LoVo (cell line): ENCODE measurements at regions not wholly inside any gene's neighbourhood (a gene's known extent, or its start where the extent isn't known, plus 50 kb on each side); places are given as distances from the start of the nearest gene placed in this dataset.
"Not testable (repeated sequence)": the region's sequence is repeated elsewhere in the genome, so short reads cannot be mapped to it uniquely, and the experiment has no call there.

Experiments used
- DNase-seq: peaks from one replicate; pipeline ENCODE4 v3.0.0-alpha.2; 2016; ENCODE audit warnings: low spot score

DNA sequence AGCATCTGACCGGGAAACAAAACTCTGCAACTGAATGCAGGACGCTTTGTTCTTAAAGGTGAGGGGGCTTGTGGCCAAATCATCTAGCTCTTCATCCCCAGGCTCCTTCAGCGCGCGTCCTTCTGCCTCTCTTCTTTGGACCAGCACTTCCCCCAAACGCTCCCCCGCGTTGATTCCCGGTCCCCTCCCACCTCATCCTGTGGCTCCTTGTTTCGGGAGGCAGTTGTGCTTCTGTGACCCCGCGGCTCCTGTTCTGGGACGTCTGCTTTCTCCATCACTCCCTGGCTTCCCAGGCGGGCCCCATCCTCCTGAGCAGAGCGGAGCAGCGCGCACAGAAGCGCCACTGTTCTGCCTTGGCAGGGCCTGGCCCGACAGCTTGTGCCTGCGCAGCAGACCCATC, 109.7 kb upstream of the ZNG1E start:
- DNase-seq: not testable (repeated sequence)

DNA sequence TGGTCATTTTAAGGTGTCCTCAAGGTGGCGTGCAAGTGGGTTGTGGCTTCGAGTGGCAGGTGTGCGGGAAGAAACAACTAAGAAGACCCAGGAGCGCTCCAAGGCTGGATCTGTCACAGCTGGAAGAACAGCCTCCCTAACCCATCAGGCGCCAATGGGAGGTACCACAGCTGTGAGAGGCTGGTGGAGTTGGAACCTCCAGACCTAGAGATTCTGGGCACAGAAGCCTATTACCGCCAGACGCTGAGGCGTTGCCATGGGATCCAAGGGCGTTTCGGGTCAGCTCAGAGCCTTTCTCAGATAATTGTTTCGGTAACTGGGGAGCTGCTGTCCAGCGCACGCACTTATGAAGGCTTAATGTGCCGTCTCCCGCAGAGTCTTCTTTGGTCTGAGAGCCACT, 156.7 kb upstream of the ZNG1E start:
- DNase-seq: not testable (repeated sequence)

- not testable (repeated sequence) for DNase-seq
Measured at GRCh38 chr9:65514465-65514864, 161.3 kb upstream of the ZNG1E start.

- not testable (repeated sequence) for DNase-seq
Measured at GRCh38 chr9:65507897-65508296, 167.8 kb upstream of the ZNG1E start.

DNA sequence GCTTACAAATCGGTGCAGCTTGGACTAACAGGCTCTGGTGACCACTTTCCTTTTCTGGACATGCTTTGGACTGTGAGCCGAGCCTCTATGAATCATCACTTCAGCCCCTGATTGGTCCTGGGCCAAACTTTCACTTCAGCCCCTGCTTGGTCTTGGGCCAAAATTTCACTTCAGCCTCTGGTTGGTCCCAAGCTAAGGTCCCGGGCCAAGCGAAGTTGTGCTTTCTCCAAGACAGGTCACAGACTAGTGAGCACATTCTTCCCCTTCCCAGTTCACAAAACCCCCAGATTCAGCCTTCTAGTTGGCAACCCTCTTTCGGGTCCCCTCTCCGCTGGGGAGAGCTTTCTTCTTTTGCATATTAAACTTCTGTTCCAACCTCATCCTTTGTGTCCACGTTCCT, 171.0 kb upstream of the ZNG1E start:
- DNase-seq: not testable (repeated sequence)

GRCh38 chr9:65503696-65504095, 172.0 kb upstream of the ZNG1E start:
- not testable (repeated sequence) for DNase-seq

DNA sequence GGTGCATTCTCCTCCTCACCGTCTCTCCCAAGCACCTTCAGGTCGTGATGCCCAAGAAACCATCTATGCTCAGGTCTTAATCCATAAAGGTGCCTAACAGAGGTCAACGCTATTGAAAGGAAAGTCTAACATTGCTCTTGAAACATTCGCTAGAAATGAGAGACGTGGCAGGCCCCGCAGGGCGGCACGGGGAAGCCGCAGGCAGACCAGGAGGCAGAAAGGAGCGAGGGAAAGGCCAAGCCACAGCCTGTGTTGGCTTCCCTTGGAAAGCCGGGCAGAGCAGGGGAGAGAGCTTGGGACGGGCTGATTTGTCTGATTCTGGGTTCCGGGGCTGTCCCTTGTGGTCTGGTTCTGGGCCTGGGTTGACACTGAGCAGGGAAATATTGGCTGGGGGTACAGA, 192.8 kb upstream of the ZNG1E start:
- DNase-seq: not testable (repeated sequence)

- not testable (repeated sequence) for DNase-seq
Measured at GRCh38 chr9:65481291-65481690, 194.4 kb upstream of the ZNG1E start.

DNA sequence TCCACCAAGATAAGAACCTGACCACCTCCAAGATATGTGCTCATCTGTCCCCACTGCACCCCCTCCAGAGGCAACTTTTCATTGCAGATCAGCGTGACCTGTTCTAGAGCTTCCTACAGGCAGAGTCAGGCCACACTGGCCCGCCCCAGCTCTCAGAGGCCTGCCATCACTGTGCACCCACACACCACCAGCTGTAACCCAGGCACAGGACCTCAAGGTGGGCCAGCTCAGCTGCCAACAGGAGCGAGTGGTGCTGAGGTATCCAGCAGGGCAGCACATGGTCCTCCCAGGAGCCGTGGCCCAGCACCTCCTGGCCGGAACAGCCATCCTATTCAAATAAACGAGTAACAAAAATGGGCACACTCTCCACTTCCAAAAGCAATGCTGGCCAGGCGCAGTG, 189.9 kb upstream of the FOXD4L5 start:
- DNase-seq: not testable (repeated sequence)

GRCh38 chr9:65473059-65473822, 188.2 kb upstream of the FOXD4L5 start:
- DNase-seq: not testable (repeated sequence)

GRCh38 chr9:65471106-65471505, 186.1 kb upstream of the FOXD4L5 start:
- DNase-seq: not testable (repeated sequence)

GRCh38 chr9:65466911-65467734, 182.1 kb upstream of the FOXD4L5 start:
- not testable (repeated sequence) for DNase-seq

DNA sequence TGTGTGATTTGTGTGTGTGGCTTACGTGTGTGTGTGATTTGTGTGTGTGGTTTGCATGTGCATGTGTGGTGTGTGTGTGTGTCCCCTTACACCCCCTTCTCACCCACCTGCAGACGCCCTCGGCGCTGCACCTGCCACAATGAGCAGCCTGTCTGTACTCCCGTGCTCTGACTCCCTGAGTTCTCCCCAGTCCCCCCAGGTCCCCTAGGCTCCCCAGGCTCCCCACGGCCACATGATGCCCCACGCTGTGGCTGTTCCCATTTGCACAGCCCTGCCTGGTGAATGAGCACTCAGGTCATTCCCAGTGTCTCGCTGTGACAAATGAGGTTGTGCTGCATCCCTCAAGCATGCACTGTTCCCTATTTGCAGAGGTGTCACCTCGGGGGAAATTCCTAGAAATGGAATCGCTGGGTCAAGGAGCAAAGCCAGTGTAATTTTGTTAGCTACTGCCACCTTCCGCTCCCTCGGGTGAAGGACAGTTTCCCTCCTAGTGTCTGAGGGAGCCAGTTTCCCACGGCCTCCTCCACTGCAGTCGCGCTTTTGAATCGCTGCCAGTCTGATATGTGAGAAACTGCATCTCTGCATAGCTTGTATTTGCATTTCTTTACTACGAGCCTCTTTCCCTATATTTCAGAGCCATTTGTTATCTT, 180.4 kb upstream of the FOXD4L5 start:
- DNase-seq: not testable (repeated sequence)

- not testable (repeated sequence) for DNase-seq
Measured at GRCh38 chr9:65462476-65462875, 177.5 kb upstream of the FOXD4L5 start.

DNA sequence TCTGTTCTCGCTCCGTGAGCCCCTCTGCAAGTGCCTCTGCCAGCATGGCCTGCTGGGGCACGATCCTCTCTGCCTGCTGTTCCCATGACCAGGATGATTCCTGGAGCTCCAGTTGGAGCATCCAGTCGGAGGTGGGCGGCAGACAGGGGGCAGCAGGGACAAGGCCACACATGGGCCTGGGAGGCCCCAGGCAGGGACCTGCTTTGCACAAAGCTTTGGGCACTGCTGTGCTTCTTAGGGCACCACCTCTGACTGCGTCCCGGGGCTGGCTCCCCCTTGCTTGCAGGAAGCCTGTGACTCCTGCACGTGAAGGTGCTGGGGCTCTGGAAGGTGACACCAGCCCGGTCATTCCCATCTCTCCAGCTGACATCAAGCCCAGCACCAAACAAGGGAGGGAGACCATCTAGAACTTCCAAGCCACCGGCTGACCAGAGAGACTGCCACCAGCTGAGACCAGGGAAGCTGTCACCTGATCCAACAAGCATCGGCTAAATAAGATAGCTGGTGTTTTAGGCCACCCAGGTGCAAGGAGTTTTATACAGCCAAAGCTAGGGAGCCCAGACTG, 174.8 kb upstream of the FOXD4L5 start:
- no peak for DNase-seq

- no peak for DNase-seq
Measured at GRCh38 chr9:65458992-65459391, 174.0 kb upstream of the FOXD4L5 start.

DNA sequence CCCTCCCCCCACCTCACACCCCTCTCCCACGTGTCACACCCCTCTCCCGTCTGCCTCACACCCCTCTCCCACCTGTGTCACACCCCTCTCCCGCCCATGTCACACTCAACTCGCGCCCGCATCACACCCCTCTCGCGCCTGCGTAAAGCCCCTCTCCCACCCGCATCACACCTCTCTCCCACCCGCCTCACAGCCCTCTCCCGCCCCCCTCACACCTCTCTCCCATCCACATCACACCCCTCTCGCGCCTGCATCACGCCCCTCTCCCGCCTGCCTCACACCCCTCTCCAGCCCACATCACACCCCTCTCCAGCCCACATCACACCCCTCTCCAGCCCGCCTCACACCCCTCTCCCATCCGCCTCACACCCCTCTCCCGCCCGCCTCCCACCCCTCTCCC, 173.5 kb upstream of the FOXD4L5 start:
- no peak for DNase-seq

DNA sequence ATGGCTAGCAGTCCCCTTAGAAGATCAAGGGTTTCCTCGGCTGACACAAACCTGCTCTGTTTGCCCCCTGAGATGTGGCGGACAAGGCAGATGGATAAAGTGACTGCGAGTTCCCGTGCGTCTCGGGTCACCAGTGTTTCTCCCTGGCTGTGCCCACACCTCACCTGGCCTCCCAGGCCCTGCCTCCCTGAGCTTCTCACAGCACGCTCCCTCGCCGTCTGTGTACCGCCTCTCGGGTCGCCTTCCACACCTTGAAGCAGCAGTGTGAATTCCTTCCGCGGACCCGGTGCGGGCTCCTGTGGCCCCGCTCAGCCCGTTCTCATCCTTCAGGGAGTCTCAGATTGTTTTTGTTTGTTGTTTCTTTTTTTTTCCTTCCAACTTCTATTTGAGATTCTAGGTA, 172.0 kb upstream of the FOXD4L5 start:
- DNase-seq: not testable (repeated sequence)

DNA sequence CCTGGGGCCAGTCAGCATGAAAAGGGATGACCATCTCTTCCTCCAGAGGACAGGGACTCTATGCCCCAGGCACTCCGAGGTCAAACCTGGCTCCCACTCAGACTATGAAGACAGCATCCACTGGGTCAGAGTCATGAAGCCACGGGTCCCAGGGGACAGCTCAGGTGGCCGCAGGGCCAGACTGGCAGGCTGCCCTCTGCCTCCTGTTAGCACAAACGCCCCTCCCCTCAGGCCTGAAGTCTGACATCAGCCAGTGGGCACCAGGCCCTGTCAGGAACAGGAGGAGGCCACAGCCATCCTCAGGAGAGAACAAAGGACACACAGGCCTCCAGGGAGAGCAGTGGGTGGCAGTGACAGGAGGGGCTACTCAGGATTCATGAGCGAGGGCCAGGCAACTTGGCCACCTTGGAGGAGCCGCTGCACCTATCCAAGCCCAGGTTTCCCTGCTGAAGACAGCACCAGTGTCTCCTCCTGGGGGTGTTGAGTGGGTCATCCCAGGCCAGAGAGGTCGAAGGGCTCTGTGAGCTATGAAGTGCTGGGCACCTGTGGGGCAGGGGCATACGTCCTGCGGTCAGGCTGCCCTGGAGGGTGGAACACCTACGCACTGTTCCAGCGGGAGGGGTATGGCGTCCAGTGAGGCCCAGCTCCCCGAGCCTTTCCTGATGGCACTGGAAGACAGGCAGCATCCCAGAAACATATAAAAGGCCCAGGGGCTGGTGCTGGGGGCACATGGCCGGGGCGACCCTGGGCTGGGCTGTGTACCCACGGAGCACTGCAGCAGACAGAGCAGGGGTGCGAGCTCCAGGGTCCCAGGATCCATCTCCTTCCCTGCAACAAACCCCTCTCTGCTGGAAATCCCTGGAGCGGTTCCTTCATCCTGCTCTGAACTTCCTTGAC, 171.0 kb upstream of the FOXD4L5 start:
- not testable (repeated sequence) for DNase-seq

- not testable (repeated sequence) for DNase-seq
Measured at GRCh38 chr9:65455136-65455535, 170.1 kb upstream of the FOXD4L5 start.

DNA sequence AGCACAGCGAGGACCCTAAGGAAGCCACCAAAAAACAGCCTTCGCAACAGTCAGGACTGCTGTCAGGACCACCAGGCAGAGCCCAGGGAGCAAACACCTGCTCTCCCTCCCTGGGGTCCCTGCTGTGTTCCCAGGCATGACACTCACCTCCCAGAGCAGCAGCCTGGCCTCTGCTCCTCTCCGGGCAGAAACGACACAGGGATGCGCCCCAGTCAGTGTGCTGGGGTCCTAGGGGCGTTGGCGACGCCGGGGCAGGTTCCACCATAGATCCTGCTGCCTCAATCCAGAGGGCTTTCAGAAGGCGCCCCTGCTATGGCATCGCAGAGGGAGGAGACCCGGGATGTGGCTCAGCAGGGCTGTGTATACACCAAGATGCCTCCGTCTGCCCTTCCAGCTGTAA, 169.7 kb upstream of the FOXD4L5 start:
- DNase-seq: not testable (repeated sequence)
